GM06990 (cell line): ENCODE measurements at regions not wholly inside any gene's neighbourhood (a gene's known extent, or its start where the extent isn't known, plus 50 kb on each side); places are given as distances from the start of the nearest gene placed in this dataset.

Source experiments
- DNase-seq: peaks from one replicate; pipeline ENCODE4 v3.0.0-alpha.2; 2011; ENCODE audit not compliant: insufficient read length; ENCODE audit errors: extremely low read depth
- H3K27me3 ChIP-seq: replicated peaks from 2 replicates; pipeline ENCODE4 v1.6.0; 2011; ENCODE audit warnings: low read length; ENCODE audit not compliant: control insufficient read depth, insufficient read depth
- H3K36me3 ChIP-seq: 2 replicates; pipeline ENCODE4 v1.5.1; 2011; ENCODE audit warnings: low read length; ENCODE audit not compliant: control insufficient read depth, insufficient read depth
- H3K4me3 ChIP-seq: replicated peaks from 2 replicates; pipeline ENCODE4 v1.5.1; 2011; ENCODE audit warnings: low read depth, mild to moderate bottlenecking, control low read depth, low read length
- TF ChIP-seq, protein P1 (sequence below): IDR thresholded peaks from 2 replicates; pipeline ENCODE4 v1.5.1; 2011; ENCODE audit warnings: low read length, control low read depth, mild to moderate bottlenecking, inconsistent platforms; ENCODE audit not compliant: insufficient read depth, poor library complexity, severe bottlenecking

DNA sequence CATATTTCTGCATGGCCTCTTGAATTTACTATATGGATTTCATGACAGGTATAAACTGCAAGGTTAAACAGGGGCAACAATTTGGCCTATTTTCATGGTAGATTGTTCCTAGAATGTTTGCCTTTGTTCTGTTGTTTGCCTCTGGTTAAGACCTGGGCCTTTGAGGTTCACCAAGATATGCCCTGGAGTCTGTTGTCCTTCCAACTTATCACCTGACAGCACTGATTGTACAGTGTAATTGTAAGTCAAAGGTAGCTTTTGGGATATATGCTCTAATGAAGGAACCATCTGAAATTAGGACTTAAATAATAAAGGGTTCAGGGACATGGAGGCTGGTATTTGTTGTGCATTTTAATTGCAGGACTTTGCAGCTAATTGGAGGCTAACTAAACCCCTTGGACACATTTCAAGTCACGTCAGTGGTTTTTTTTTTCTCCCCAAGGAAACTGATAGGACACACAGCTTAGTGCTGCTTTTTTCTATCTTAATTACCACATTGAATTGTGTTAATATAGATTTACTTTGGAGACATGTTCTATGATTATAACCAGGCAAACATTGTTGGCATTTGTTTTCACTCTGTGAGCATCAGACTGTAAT is 771.2 kb upstream of the LINC00305 start:
- no peaks in the 10 kb centered on the region for H3K36me3 ChIP-seq
- H3K27me3 ChIP-seq = no peaks in the 10 kb centered on the region
- no peak for DNase-seq
- TF ChIP-seq, protein P1, sequence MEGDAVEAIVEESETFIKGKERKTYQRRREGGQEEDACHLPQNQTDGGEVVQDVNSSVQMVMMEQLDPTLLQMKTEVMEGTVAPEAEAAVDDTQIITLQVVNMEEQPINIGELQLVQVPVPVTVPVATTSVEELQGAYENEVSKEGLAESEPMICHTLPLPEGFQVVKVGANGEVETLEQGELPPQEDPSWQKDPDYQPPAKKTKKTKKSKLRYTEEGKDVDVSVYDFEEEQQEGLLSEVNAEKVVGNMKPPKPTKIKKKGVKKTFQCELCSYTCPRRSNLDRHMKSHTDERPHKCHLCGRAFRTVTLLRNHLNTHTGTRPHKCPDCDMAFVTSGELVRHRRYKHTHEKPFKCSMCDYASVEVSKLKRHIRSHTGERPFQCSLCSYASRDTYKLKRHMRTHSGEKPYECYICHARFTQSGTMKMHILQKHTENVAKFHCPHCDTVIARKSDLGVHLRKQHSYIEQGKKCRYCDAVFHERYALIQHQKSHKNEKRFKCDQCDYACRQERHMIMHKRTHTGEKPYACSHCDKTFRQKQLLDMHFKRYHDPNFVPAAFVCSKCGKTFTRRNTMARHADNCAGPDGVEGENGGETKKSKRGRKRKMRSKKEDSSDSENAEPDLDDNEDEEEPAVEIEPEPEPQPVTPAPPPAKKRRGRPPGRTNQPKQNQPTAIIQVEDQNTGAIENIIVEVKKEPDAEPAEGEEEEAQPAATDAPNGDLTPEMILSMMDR = no peak
- H3K4me3 ChIP-seq = no peak overlapping the region

DNA sequence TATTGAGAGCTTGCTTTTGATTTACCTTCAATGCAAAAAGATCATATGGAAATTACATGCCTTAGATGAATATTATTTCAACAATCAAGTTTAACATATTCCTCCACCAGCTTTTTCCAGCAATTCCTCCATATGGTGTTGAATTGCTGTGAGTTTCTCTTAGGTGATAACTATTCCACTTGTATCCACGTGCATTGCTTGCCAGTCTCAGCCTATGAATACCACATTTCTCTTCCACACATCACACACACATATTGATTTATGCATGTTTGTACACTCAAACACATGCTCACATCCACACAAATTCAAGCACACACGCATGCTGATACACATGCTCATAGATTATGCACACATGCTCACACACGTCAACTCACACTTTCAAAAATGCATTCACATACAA is 770.0 kb upstream of the LINC00305 start:
- Histone ChIP-seq H3K36me3 (no peaks in the 10 kb centered on the region), H3K4me3 (no peak overlapping the region), H3K27me3 (no peaks in the 10 kb centered on the region)
- DNase-seq = no peak
- TF ChIP-seq, protein P1 = no peak

DNA sequence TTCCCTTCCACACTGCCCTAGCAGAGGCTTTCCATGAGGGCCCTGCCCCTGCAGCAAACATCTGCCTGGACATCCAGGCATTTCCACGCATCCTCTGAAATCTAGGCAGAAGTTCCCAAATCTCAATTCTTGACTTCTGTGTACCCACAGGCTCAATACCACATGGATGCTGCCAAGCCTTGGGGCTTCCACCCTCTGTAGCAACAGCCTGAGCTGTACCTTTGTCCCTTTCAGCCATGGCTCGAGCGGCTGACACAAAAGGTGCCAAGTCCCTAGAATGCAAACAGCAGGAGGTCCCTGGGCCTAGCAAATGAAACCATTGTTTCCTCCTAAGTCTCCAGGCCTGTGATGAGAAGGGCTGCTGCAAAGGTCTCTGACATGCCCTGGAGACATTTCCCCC is 744.5 kb upstream of the LINC00305 start:
- Histone ChIP-seq H3K27me3 (no peaks in the 10 kb centered on the region), H3K4me3 (no peak overlapping the region), H3K36me3 (no peaks in the 10 kb centered on the region)
- no peak for DNase-seq
- TF ChIP-seq, protein P1 = no peak

DNA sequence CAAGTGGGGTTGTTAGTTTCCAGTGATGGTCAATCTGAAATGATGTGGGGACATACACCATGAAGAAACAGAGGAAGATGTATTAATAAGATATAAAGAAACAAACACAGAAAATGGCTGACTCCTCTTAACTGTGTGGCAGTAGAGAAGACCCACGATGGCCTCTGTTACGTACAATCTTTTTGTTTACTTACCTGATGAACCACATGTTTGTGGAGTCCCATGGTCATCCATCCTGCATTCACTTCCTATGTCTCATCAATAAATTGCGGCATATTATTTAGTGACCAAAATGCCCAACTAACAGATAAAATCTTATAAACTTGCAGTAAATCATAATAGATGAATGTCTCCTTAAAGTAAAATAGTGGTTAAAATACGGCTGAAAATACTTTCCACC is 740.1 kb upstream of the LINC00305 start:
- Histone ChIP-seq H3K36me3 (no peaks in the 10 kb centered on the region), H3K27me3 (no peaks in the 10 kb centered on the region), H3K4me3 (no peak overlapping the region)
- DNase-seq = no peak
- TF ChIP-seq, protein P1 = no peak

DNA sequence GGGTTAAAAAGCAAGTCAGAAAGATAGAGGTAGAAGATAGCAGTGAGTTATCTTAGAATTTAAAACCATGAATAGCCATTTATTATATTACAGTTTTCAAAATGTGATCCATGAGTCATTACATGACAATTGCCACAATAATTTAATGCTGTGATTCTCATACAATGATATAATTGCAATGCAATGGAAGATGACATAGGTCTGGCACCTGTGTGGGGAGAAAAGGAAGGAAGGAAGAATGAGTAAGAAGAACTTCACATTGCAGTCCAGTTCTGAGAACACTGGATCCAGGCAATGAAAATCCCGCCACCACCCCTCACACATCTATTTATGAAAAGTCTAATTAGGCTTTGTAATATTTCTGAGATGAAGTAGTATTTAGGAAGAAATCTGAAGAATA is 738.1 kb upstream of the LINC00305 start:
- no peaks in the 10 kb centered on the region for H3K36me3 ChIP-seq
- H3K27me3 ChIP-seq = no peaks in the 10 kb centered on the region
- no peak for DNase-seq
- TF ChIP-seq, protein P1 = no peak
- H3K4me3 ChIP-seq = no peak overlapping the region

DNA sequence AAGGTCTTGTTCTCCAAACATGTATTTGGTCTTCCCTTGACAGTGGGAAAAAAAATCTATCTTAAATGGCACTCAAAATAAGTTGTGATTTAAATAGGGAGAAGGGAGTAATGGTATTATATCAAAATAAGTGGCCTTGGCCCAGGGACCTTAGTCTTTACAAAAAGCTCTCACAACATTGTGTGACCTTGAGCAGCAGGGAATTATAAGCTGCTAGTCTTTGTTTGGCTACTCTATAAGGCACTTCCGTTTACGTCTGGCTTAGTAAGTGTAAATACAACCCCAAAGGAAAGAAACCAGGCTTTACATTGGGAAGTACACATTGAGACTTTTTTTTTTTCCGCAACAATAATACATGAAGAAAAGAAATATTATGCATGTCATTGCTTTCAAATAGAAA is 734.0 kb upstream of the LINC00305 start:
- TF ChIP-seq, protein P1 = no peak
- H3K4me3 ChIP-seq = no peak overlapping the region
- no peaks in the 10 kb centered on the region for H3K36me3 ChIP-seq

More for the DNA sequence above, 734.0 kb upstream of the LINC00305 start:
- DNase-seq = no peak
- no peaks in the 10 kb centered on the region for H3K27me3 ChIP-seq
